ENCODE measurements at regions not wholly inside any gene's neighbourhood (a gene's known extent, or its start where the extent isn't known, plus 50 kb on each side); places are given as distances from the start of the nearest gene placed in this dataset.
"Not testable (repeated sequence)": the region's sequence is repeated elsewhere in the genome, so short reads cannot be mapped to it uniquely, and the experiment has no call there.

- 91% methylated on average over 11 of the region's 11 CpGs for WGBS
- not testable (repeated sequence) for H3K79me1 ChIP-seq (replicated peaks; ENCODE audit: low read length, poor library complexity, severe bottlenecking); H3K36me3 ChIP-seq (ENCODE audit: control insufficient read depth in 1 of 2, insufficient read depth in 2 of 2, low read depth in 1 of 2, low read length in 2 of 2); H3K4me3 ChIP-seq (ENCODE audit: insufficient read depth in 1 of 2, low read depth in 1 of 2, low read length in 2 of 2); H3K4me2 ChIP-seq (ENCODE audit: low read length, poor library complexity, severe bottlenecking); H2BK120ac ChIP-seq (ENCODE audit: low read depth, low read length); H4K91ac ChIP-seq (ENCODE audit: low read length); H3K9me3 ChIP-seq (ENCODE audit: control insufficient read depth, low read length); H2BK15ac ChIP-seq (ENCODE audit: low read depth, poor library complexity, severe bottlenecking); H3K27me3 ChIP-seq (ENCODE audit: control insufficient read depth in 1 of 2, insufficient read depth in 1 of 2, low read length in 2 of 2); H3K27ac ChIP-seq (ENCODE audit: low read length, poor library complexity, severe bottlenecking); H3K18ac ChIP-seq (ENCODE audit: low read depth in 1 of 2, low read length in 2 of 2); H2BK12ac ChIP-seq (ENCODE audit: low read length in 2 of 2); H2AK5ac ChIP-seq (ENCODE audit: low read length, severe bottlenecking); H3K4me1 ChIP-seq (ENCODE audit: control insufficient read depth, insufficient read depth, low read depth, low read length); H2AFZ ChIP-seq (ENCODE audit: low read depth, low read length); H3K23ac ChIP-seq (ENCODE audit: low read length in 2 of 2); H3K14ac ChIP-seq (ENCODE audit: low read length in 2 of 2); H2BK5ac ChIP-seq (ENCODE audit: low read depth, low read length, poor library complexity, severe bottlenecking); H4K8ac ChIP-seq (ENCODE audit: low read length); DNase-seq; H3K4ac ChIP-seq (ENCODE audit: low read depth in 1 of 2, low read length in 2 of 2); H3K9ac ChIP-seq (ENCODE audit: low read length)
Observed at GRCh38 chr3:81987412-81987811, 226.0 kb upstream of the GBE1 start.

GRCh38 chr3:81985996-81986723 lies 224.7 kb upstream of the GBE1 start:
- 88% methylated on average over 12 of the region's 12 CpGs for WGBS

GRCh38 chr3:81983382-81983781 lies 221.9 kb upstream of the GBE1 start:
- H3K36me3 ChIP-seq (ENCODE audit: control insufficient read depth in 1 of 2, insufficient read depth in 2 of 2, low read depth in 1 of 2, low read length in 2 of 2), result no peaks in the 10 kb centered on the region
- no peak overlapping the region for H2AFZ ChIP-seq (ENCODE audit: low read depth, low read length)
- H3K4me3 ChIP-seq (ENCODE audit: insufficient read depth in 1 of 2, low read depth in 1 of 2, low read length in 2 of 2), result no peak overlapping the region
- no peak overlapping the region for H2BK15ac ChIP-seq (ENCODE audit: low read depth, poor library complexity, severe bottlenecking)
- no peak overlapping the region for H3K23ac ChIP-seq (ENCODE audit: low read length in 2 of 2)
- no peak overlapping the region for H4K91ac ChIP-seq (ENCODE audit: low read length)
- no peaks in the 10 kb centered on the region for H3K4me1 ChIP-seq (ENCODE audit: control insufficient read depth, insufficient read depth, low read depth, low read length)
- no peak overlapping the region for H3K4ac ChIP-seq (ENCODE audit: low read depth in 1 of 2, low read length in 2 of 2)
- H3K14ac ChIP-seq (ENCODE audit: low read length in 2 of 2), result no peak overlapping the region
- no peak overlapping the region for H3K18ac ChIP-seq (ENCODE audit: low read depth in 1 of 2, low read length in 2 of 2)
- no peaks in the 10 kb centered on the region for H3K79me1 ChIP-seq (replicated peaks; ENCODE audit: low read length, poor library complexity, severe bottlenecking)
- no peak overlapping the region for H3K27ac ChIP-seq (ENCODE audit: low read length, poor library complexity, severe bottlenecking)
- DNase-seq, result no peak
- H2AK5ac ChIP-seq (ENCODE audit: low read length, severe bottlenecking), result no peak overlapping the region
- H2BK120ac ChIP-seq (ENCODE audit: low read depth, low read length), result no peak overlapping the region
- H4K8ac ChIP-seq (ENCODE audit: low read length), result no peak overlapping the region
- H2BK5ac ChIP-seq (ENCODE audit: low read depth, low read length, poor library complexity, severe bottlenecking), result no peak overlapping the region
- no peak overlapping the region for H3K9ac ChIP-seq (ENCODE audit: low read length)
- H3K9me3 ChIP-seq (ENCODE audit: control insufficient read depth, low read length), result no peaks in the 10 kb centered on the region
- no peak overlapping the region for H2BK12ac ChIP-seq (ENCODE audit: low read length in 2 of 2)
- WGBS, result no CpG with 5 or more reads among the region's 1 CpG
- no peaks in the 10 kb centered on the region for H3K27me3 ChIP-seq (ENCODE audit: control insufficient read depth in 1 of 2, insufficient read depth in 1 of 2, low read length in 2 of 2)
- H3K4me2 ChIP-seq (ENCODE audit: low read length, poor library complexity, severe bottlenecking), result no peak overlapping the region

More at GRCh38 chr3:81985996-81986723, 224.7 kb upstream of the GBE1 start:
- Histone ChIP-seq H2AK5ac (ENCODE audit: low read length, severe bottlenecking) (no peak overlapping the region), H3K79me1 (replicated peaks; ENCODE audit: low read length, poor library complexity, severe bottlenecking) (no peaks in the 10 kb centered on the region), H3K4me3 (ENCODE audit: insufficient read depth in 1 of 2, low read depth in 1 of 2, low read length in 2 of 2) (no peak overlapping the region), H2BK15ac (ENCODE audit: low read depth, poor library complexity, severe bottlenecking) (no peak overlapping the region), H3K9ac (ENCODE audit: low read length) (no peak overlapping the region), H3K14ac (ENCODE audit: low read length in 2 of 2) (no peak overlapping the region), H3K18ac (ENCODE audit: low read depth in 1 of 2, low read length in 2 of 2) (no peak overlapping the region), H3K27me3 (ENCODE audit: control insufficient read depth in 1 of 2, insufficient read depth in 1 of 2, low read length in 2 of 2) (no peaks in the 10 kb centered on the region), H2BK12ac (ENCODE audit: low read length in 2 of 2) (no peak overlapping the region), H3K4me2 (ENCODE audit: low read length, poor library complexity, severe bottlenecking) (no peak overlapping the region), H2AFZ (ENCODE audit: low read depth, low read length) (no peak overlapping the region), H3K23ac (ENCODE audit: low read length in 2 of 2) (no peak overlapping the region), H3K4ac (ENCODE audit: low read depth in 1 of 2, low read length in 2 of 2) (no peak overlapping the region), H3K9me3 (ENCODE audit: control insufficient read depth, low read length) (no peaks in the 10 kb centered on the region), H3K27ac (ENCODE audit: low read length, poor library complexity, severe bottlenecking) (no peak overlapping the region), H4K91ac (ENCODE audit: low read length) (no peak overlapping the region), H2BK120ac (ENCODE audit: low read depth, low read length) (no peak overlapping the region), H2BK5ac (ENCODE audit: low read depth, low read length, poor library complexity, severe bottlenecking) (no peak overlapping the region), H3K36me3 (ENCODE audit: control insufficient read depth in 1 of 2, insufficient read depth in 2 of 2, low read depth in 1 of 2, low read length in 2 of 2) (no peaks in the 10 kb centered on the region), H4K8ac (ENCODE audit: low read length) (no peak overlapping the region), H3K4me1 (ENCODE audit: control insufficient read depth, insufficient read depth, low read depth, low read length) (no peaks in the 10 kb centered on the region)
- DNase-seq, result no peak

GRCh38 chr3:81980596-81981494 lies 219.4 kb upstream of the GBE1 start:
- H3K14ac ChIP-seq (ENCODE audit: low read length in 2 of 2), result no peak overlapping the region
- no peak overlapping the region for H3K18ac ChIP-seq (ENCODE audit: low read depth in 1 of 2, low read length in 2 of 2)
- no peak overlapping the region for H3K9ac ChIP-seq (ENCODE audit: low read length)
- no peaks in the 10 kb centered on the region for H3K9me3 ChIP-seq (ENCODE audit: control insufficient read depth, low read length)
- no peak overlapping the region for H2BK12ac ChIP-seq (ENCODE audit: low read length in 2 of 2)
- no peak for DNase-seq
- H4K91ac ChIP-seq (ENCODE audit: low read length), result no peak overlapping the region
- H3K36me3 ChIP-seq (ENCODE audit: control insufficient read depth in 1 of 2, insufficient read depth in 2 of 2, low read depth in 1 of 2, low read length in 2 of 2), result no peaks in the 10 kb centered on the region
- H3K4me1 ChIP-seq (ENCODE audit: control insufficient read depth, insufficient read depth, low read depth, low read length), result no peaks in the 10 kb centered on the region
- H3K23ac ChIP-seq (ENCODE audit: low read length in 2 of 2), result no peak overlapping the region
- H3K27me3 ChIP-seq (ENCODE audit: control insufficient read depth in 1 of 2, insufficient read depth in 1 of 2, low read length in 2 of 2), result no peaks in the 10 kb centered on the region
- H2AK5ac ChIP-seq (ENCODE audit: low read length, severe bottlenecking), result no peak overlapping the region
- H2BK120ac ChIP-seq (ENCODE audit: low read depth, low read length), result no peak overlapping the region
- no peak overlapping the region for H2BK15ac ChIP-seq (ENCODE audit: low read depth, poor library complexity, severe bottlenecking)
- no peak overlapping the region for H3K4me3 ChIP-seq (ENCODE audit: insufficient read depth in 1 of 2, low read depth in 1 of 2, low read length in 2 of 2)
- H3K4me2 ChIP-seq (ENCODE audit: low read length, poor library complexity, severe bottlenecking), result no peak overlapping the region
- no peak overlapping the region for H3K27ac ChIP-seq (ENCODE audit: low read length, poor library complexity, severe bottlenecking)
- no peak overlapping the region for H3K4ac ChIP-seq (ENCODE audit: low read depth in 1 of 2, low read length in 2 of 2)
- H2AFZ ChIP-seq (ENCODE audit: low read depth, low read length), result no peak overlapping the region
- WGBS, result 81% methylated on average over 9 of the region's 10 CpGs
- H3K79me1 ChIP-seq (replicated peaks; ENCODE audit: low read length, poor library complexity, severe bottlenecking), result no peaks in the 10 kb centered on the region
- no peak overlapping the region for H2BK5ac ChIP-seq (ENCODE audit: low read depth, low read length, poor library complexity, severe bottlenecking)
- H4K8ac ChIP-seq (ENCODE audit: low read length), result no peak overlapping the region

Data from mesenchymal stem cell (in vitro differentiated cells and primary cell).